Activated CD4-positive, alpha-beta T cell treated with anti-CD3 and anti-CD28 coated beads, Interleukin-2, amount 50 U/mL, for 4 hours (primary cell): ENCODE measurements at regions not wholly inside any gene's neighbourhood (a gene's known extent, or its start where the extent isn't known, plus 50 kb on each side); places are given as distances from the start of the nearest gene placed in this dataset.
"Not testable (repeated sequence)": the region's sequence is repeated elsewhere in the genome, so short reads cannot be mapped to it uniquely, and the experiment has no call there.

Source experiments
- DNase-seq, 2 experiments: peaks; one replicate each; pipeline ENCODE4 v3.0.0-alpha.2; 2020

- DNase-seq, result no peak
Measured at GRCh38 chr2:11877764-11878163, 131.3 kb downstream of the LPIN1 start.

- DNase-seq, result not testable (repeated sequence)
Measured at GRCh38 chr2:11885253-11885652, 138.8 kb downstream of the LPIN1 start.

GRCh38 chr2:11886899-11887298 is 140.5 kb downstream of the LPIN1 start:
- DNase-seq, result not testable (repeated sequence)

GRCh38 chr2:11889101-11889850 is 142.8 kb downstream of the LPIN1 start:
- no peak for DNase-seq

GRCh38 chr2:11889854-11890253 is 143.4 kb downstream of the LPIN1 start:
- DNase-seq, result no peak

- no peak for DNase-seq
Measured at GRCh38 chr2:11891028-11891427, 144.6 kb downstream of the LPIN1 start.

GRCh38 chr2:11891671-11892440 is 145.4 kb downstream of the LPIN1 start:
- no peak for DNase-seq

- DNase-seq, result no peak
Measured at GRCh38 chr2:11896386-11896785, 150.0 kb downstream of the LPIN1 start.

GRCh38 chr2:11898576-11898975 is 152.1 kb downstream of the LPIN1 start:
- DNase-seq, result no peak

- DNase-seq, result no peak
Measured at GRCh38 chr2:11899264-11899818, 152.9 kb downstream of the LPIN1 start.

- DNase-seq, result not testable (repeated sequence)
Measured at GRCh38 chr2:11900891-11901290, 154.5 kb downstream of the LPIN1 start.

GRCh38 chr2:11901351-11902069 is 155.1 kb downstream of the LPIN1 start:
- no peak for DNase-seq

GRCh38 chr2:11903085-11903606 is 156.7 kb downstream of the LPIN1 start:
- no peak for DNase-seq

- no peak for DNase-seq
Measured at GRCh38 chr2:11904029-11904428, 157.6 kb downstream of the LPIN1 start.

GRCh38 chr2:11904941-11905340 is 158.5 kb downstream of the LPIN1 start:
- DNase-seq, result no peak

GRCh38 chr2:11907190-11907589 is 160.8 kb downstream of the LPIN1 start:
- DNase-seq, result no peak

- no peak for DNase-seq
Measured at GRCh38 chr2:11910971-11911370, 164.5 kb downstream of the LPIN1 start.

GRCh38 chr2:11912980-11913379 is 166.5 kb downstream of the LPIN1 start:
- no peak for DNase-seq

- DNase-seq, result no peak
Measured at GRCh38 chr2:11914455-11914854, 168.0 kb downstream of the LPIN1 start.

GRCh38 chr2:11915650-11916049 is 169.2 kb downstream of the LPIN1 start:
- no peak for DNase-seq

GRCh38 chr2:11919953-11920352 is 173.5 kb downstream of the LPIN1 start:
- DNase-seq, result no peak

GRCh38 chr2:11920993-11921583 is 174.7 kb downstream of the LPIN1 start:
- no peak for DNase-seq

- no peak for DNase-seq
Measured at GRCh38 chr2:11922294-11922693, 175.9 kb downstream of the LPIN1 start.
